ENCODE measurements at regions not wholly inside any gene's neighbourhood (a gene's known extent, or its start where the extent isn't known, plus 50 kb on each side); places are given as distances from the start of the nearest gene placed in this dataset.
"Not testable (repeated sequence)": the region's sequence is repeated elsewhere in the genome, so short reads cannot be mapped to it uniquely, and the experiment has no call there.

- DNase-seq (ENCODE audit: low read depth), result no peak
- H3K4me3 ChIP-seq (ENCODE audit: low read length), result no peak overlapping the region
- no peak for TF ChIP-seq CTCF (conservative IDR thresholded peaks at IDR 0.05; ENCODE audit: low read length)
Observed at GRCh38 chr15:25250906-25251622, 187.8 kb downstream of the UBE3A start.

- no peak for TF ChIP-seq CTCF (conservative IDR thresholded peaks at IDR 0.05; ENCODE audit: low read length)
- H3K4me3 ChIP-seq (ENCODE audit: low read length), result no peak overlapping the region
- no peak for DNase-seq (ENCODE audit: low read depth)
Observed at GRCh38 chr15:25251700-25252390, 187.0 kb downstream of the UBE3A start.

GRCh38 chr15:25253048-25253973, 185.5 kb downstream of the UBE3A start:
- DNase-seq (ENCODE audit: low read depth); H3K4me3 ChIP-seq (ENCODE audit: low read length): not testable (repeated sequence)

GRCh38 chr15:25268166-25268565, 170.7 kb downstream of the UBE3A start:
- no peak for DNase-seq (ENCODE audit: low read depth)
- H3K4me3 ChIP-seq (ENCODE audit: low read length), result no peak overlapping the region
- no peak for TF ChIP-seq CTCF (conservative IDR thresholded peaks at IDR 0.05; ENCODE audit: low read length)
